ENCODE measurements at regions not wholly inside any gene's neighbourhood (a gene's known extent, or its start where the extent isn't known, plus 50 kb on each side); places are given as distances from the start of the nearest gene placed in this dataset.

- TF ChIP-seq CTCF (IDR thresholded peaks at IDR 0.05; ENCODE audit: low read length) (no peak), EZH2 (optimal IDR thresholded peaks at IDR 0.05; ENCODE audit: low read depth, low read length) (no peak), EZH2phosphoT487 (IDR thresholded peaks at IDR 0.05; ENCODE audit: low read length) (no peak)
Measured at GRCh38 chr2:236715491-236715961, 145.9 kb downstream of the ACKR3 start.
